ENCODE measurements at regions not wholly inside any gene's neighbourhood (a gene's known extent, or its start where the extent isn't known, plus 50 kb on each side); places are given as distances from the start of the nearest gene placed in this dataset.

DNA sequence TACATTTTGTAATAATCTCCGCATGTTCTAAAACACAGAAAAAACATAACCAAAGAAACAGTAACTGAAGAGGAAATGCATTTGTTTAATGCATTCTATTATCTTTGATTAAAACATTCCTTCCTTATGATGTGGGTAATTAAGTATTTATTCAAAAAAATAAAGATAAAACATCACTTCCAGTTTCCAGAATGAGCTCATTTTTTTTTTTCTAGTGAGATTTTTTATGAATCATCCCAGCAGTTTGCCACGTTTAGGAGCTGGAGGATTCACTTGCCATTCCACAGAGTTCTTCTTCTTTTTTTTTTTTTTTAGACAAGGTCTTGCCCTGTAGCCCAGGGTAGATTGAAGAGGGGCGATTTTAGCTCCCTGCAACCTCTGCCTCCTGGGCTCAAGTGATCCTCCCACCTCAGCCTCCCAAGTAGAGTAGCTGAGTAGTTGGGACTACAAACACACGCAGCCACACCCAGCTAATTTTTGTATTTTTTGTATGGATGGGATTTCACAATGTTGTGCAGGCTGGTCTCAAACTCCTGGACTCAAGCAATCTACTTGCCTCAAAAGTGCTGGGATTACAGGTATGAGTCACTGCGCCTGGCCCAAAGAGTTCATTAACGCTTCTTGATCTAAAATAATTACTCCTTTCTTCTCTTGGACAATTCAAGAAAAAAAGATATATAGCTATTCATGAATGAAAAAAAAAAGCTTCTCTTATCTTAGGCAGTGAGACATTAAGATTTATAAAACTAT is 177.3 kb downstream of the DKK1 start:
- TF ChIP-seq POLR2A (IDR thresholded peaks at IDR 0.05), result no peak
- no peak for TF ChIP-seq EP300 (IDR thresholded peaks at IDR 0.05)

Data from upper lobe of left lung (tissue), 4 donors.